WERI-Rb-1 (cell line): ENCODE measurements at regions not wholly inside any gene's neighbourhood (a gene's known extent, or its start where the extent isn't known, plus 50 kb on each side); places are given as distances from the start of the nearest gene placed in this dataset.

ENCODE experiments used
- DNase-seq: peaks from one replicate; pipeline ENCODE4 v3.0.0-alpha.2; 2020
- H3K27ac ChIP-seq: fragments of 250-450 bp; sonication (Bioruptor Pico); 2 replicates; pipeline ENCODE4 v1.5.1; 2020; ENCODE audit warnings: mild to moderate bottlenecking, moderate library complexity
- H3K27me3 ChIP-seq: fragments of 250-450 bp; sonication (Bioruptor Pico); 2 replicates; pipeline ENCODE4 v1.5.1; 2021; ENCODE audit warnings: mild to moderate bottlenecking, low read depth, moderate library complexity; ENCODE audit not compliant: insufficient read depth, severe bottlenecking
- H3K36me3 ChIP-seq: fragments of 250-450 bp; sonication (Bioruptor Pico); 2 replicates; pipeline ENCODE4 v1.5.1; 2020; ENCODE audit warnings: mild to moderate bottlenecking, moderate library complexity
- H3K4me3 ChIP-seq: 2 replicates; pipeline ENCODE4 v1.5.1; 2011; ENCODE audit warnings: low read depth, mild to moderate bottlenecking, control low read depth, low read length
- H3K9me3 ChIP-seq: fragments of 250-450 bp; sonication (Bioruptor Pico); 2 replicates; pipeline ENCODE4 v1.5.1; 2021; ENCODE audit warnings: mild to moderate bottlenecking, moderate library complexity; ENCODE audit not compliant: severe bottlenecking
- CTCF ChIP-seq: IDR thresholded peaks from 2 replicates; pipeline ENCODE4 v1.5.1; 2011; ENCODE audit warnings: low read depth, mild to moderate bottlenecking, control low read depth, inconsistent platforms, low read length

GRCh38 chr1:2930913-2931723 is 90.1 kb upstream of the ACTRT2 start:
- no peak for DNase-seq
- H3K36me3 ChIP-seq, result no peaks in the 10 kb centered on the region
- no peaks in the 10 kb centered on the region for H3K27me3 ChIP-seq
- no peaks in the 10 kb centered on the region for H3K9me3 ChIP-seq
- H3K4me3 ChIP-seq, result no peak overlapping the region
- H3K27ac ChIP-seq, result no peak overlapping the region
- no peak for TF ChIP-seq CTCF

- no peaks in the 10 kb centered on the region for H3K9me3 ChIP-seq
- no peak overlapping the region for H3K4me3 ChIP-seq
- H3K27me3 ChIP-seq, result no peaks in the 10 kb centered on the region
- no peak for TF ChIP-seq CTCF
- no peaks in the 10 kb centered on the region for H3K36me3 ChIP-seq
- no peak for DNase-seq
- H3K27ac ChIP-seq, result no peak overlapping the region
Measured at GRCh38 chr1:2931724-2932401, 89.4 kb upstream of the ACTRT2 start.

- Histone ChIP-seq H3K9me3 (no peaks in the 10 kb centered on the region), H3K4me3 (no peak overlapping the region), H3K27me3 (no peaks in the 10 kb centered on the region), H3K36me3 (no peaks in the 10 kb centered on the region), H3K27ac (no peak overlapping the region)
- TF ChIP-seq CTCF, result no peak
- DNase-seq, result no peak
Measured at GRCh38 chr1:2932671-2933350, 88.5 kb upstream of the ACTRT2 start.

- H3K36me3 ChIP-seq, result no peaks in the 10 kb centered on the region
- H3K9me3 ChIP-seq, result no peaks in the 10 kb centered on the region
- no peak for TF ChIP-seq CTCF
- no peak for DNase-seq
- no peak overlapping the region for H3K27ac ChIP-seq
- H3K4me3 ChIP-seq, result no peak overlapping the region
- H3K27me3 ChIP-seq, result no peaks in the 10 kb centered on the region
Measured at GRCh38 chr1:2933431-2934155, 87.7 kb upstream of the ACTRT2 start.

GRCh38 chr1:2934156-2934540 is 87.1 kb upstream of the ACTRT2 start:
- H3K4me3 ChIP-seq, result no peak overlapping the region
- no peaks in the 10 kb centered on the region for H3K36me3 ChIP-seq
- DNase-seq, result no peak
- no peaks in the 10 kb centered on the region for H3K27me3 ChIP-seq
- no peak for TF ChIP-seq CTCF
- H3K9me3 ChIP-seq, result no peaks in the 10 kb centered on the region
- no peak overlapping the region for H3K27ac ChIP-seq
